ENCODE measurements at regions not wholly inside any gene's neighbourhood (a gene's known extent, or its start where the extent isn't known, plus 50 kb on each side); places are given as distances from the start of the nearest gene placed in this dataset.

GRCh38 chr1:221227872-221228337 is 348.7 kb downstream of the HLX start:
- DNase-seq (ENCODE audit: low read depth, low spot score) = no peak
- Histone ChIP-seq H3K27ac (ENCODE audit: low read length) (no peak overlapping the region), H3K9me3 (ENCODE audit: control insufficient read depth, insufficient read depth, low read length) (no peaks in the 10 kb centered on the region), H3K4me3 (ENCODE audit: low read length) (no peak overlapping the region), H3K27me3 (ENCODE audit: control insufficient read depth, insufficient read depth, low read length) (no peaks in the 10 kb centered on the region), H3K4me1 (ENCODE audit: control insufficient read depth, insufficient read depth, low read length) (peaks cover 7% of the 10 kb centered on the region), H3K36me3 (ENCODE audit: control insufficient read depth, insufficient read depth, low read length) (no peaks in the 10 kb centered on the region)
- no CpG with 5 or more reads among the region's 11 CpGs for WGBS (ENCODE audit: insufficient coverage, insufficient read length)

- no peaks in the 10 kb centered on the region for H3K9me3 ChIP-seq (ENCODE audit: control insufficient read depth, insufficient read depth, low read length)
- no CpG with 5 or more reads among the region's 5 CpGs for WGBS (ENCODE audit: insufficient coverage, insufficient read length)
- peaks cover 7% of the 10 kb centered on the region for H3K4me1 ChIP-seq (ENCODE audit: control insufficient read depth, insufficient read depth, low read length)
- H3K36me3 ChIP-seq (ENCODE audit: control insufficient read depth, insufficient read depth, low read length) = no peaks in the 10 kb centered on the region
- peak; percentile 41 for DNase-seq (ENCODE audit: low read depth, low spot score)
- no peak overlapping the region for H3K4me3 ChIP-seq (ENCODE audit: low read length)
- no peak overlapping the region for H3K27ac ChIP-seq (ENCODE audit: low read length)
- no peaks in the 10 kb centered on the region for H3K27me3 ChIP-seq (ENCODE audit: control insufficient read depth, insufficient read depth, low read length)
Measured at GRCh38 chr1:221228594-221228993, 349.4 kb downstream of the HLX start.

GRCh38 chr1:221230605-221231004 is 351.4 kb downstream of the HLX start:
- H3K4me3 ChIP-seq (ENCODE audit: low read length) = no peak overlapping the region
- no CpG with 5 or more reads among the region's 1 CpG for WGBS (ENCODE audit: insufficient coverage, insufficient read length)
- peaks cover 7% of the 10 kb centered on the region for H3K4me1 ChIP-seq (ENCODE audit: control insufficient read depth, insufficient read depth, low read length)
- H3K27me3 ChIP-seq (ENCODE audit: control insufficient read depth, insufficient read depth, low read length) = no peaks in the 10 kb centered on the region
- H3K9me3 ChIP-seq (ENCODE audit: control insufficient read depth, insufficient read depth, low read length) = no peaks in the 10 kb centered on the region
- no peak for DNase-seq (ENCODE audit: low read depth, low spot score)
- no peak overlapping the region for H3K27ac ChIP-seq (ENCODE audit: low read length)
- H3K36me3 ChIP-seq (ENCODE audit: control insufficient read depth, insufficient read depth, low read length) = no peaks in the 10 kb centered on the region

GRCh38 chr1:221234791-221235190 is 355.5 kb downstream of the HLX start:
- Histone ChIP-seq H3K27ac (ENCODE audit: low read length) (no peak overlapping the region), H3K4me1 (ENCODE audit: control insufficient read depth, insufficient read depth, low read length) (no peaks in the 10 kb centered on the region), H3K4me3 (ENCODE audit: low read length) (no peak overlapping the region), H3K27me3 (ENCODE audit: control insufficient read depth, insufficient read depth, low read length) (no peaks in the 10 kb centered on the region), H3K9me3 (ENCODE audit: control insufficient read depth, insufficient read depth, low read length) (no peaks in the 10 kb centered on the region), H3K36me3 (ENCODE audit: control insufficient read depth, insufficient read depth, low read length) (no peaks in the 10 kb centered on the region)
- WGBS (ENCODE audit: insufficient coverage, insufficient read length) = no CpG with 5 or more reads among the region's 2 CpGs
- DNase-seq (ENCODE audit: low read depth, low spot score) = no peak

- WGBS (ENCODE audit: insufficient coverage, insufficient read length) = no CpG with 5 or more reads among the region's 3 CpGs
- H3K27me3 ChIP-seq (ENCODE audit: control insufficient read depth, insufficient read depth, low read length) = no peaks in the 10 kb centered on the region
Measured at GRCh38 chr1:221237587-221237986, 358.3 kb downstream of the HLX start.

GRCh38 chr1:221239181-221239580 is 359.9 kb downstream of the HLX start:
- Histone ChIP-seq H3K4me1 (ENCODE audit: control insufficient read depth, insufficient read depth, low read length) (no peaks in the 10 kb centered on the region), H3K4me3 (ENCODE audit: low read length) (no peak overlapping the region), H3K27me3 (ENCODE audit: control insufficient read depth, insufficient read depth, low read length) (no peaks in the 10 kb centered on the region), H3K27ac (ENCODE audit: low read length) (no peak overlapping the region), H3K36me3 (ENCODE audit: control insufficient read depth, insufficient read depth, low read length) (no peaks in the 10 kb centered on the region), H3K9me3 (ENCODE audit: control insufficient read depth, insufficient read depth, low read length) (no peaks in the 10 kb centered on the region)
- no CpG with 5 or more reads among the region's 4 CpGs for WGBS (ENCODE audit: insufficient coverage, insufficient read length)
- DNase-seq (ENCODE audit: low read depth, low spot score) = no peak

More at GRCh38 chr1:221237587-221237986, 358.3 kb downstream of the HLX start:
- H3K9me3 ChIP-seq (ENCODE audit: control insufficient read depth, insufficient read depth, low read length) = no peaks in the 10 kb centered on the region
- no peak overlapping the region for H3K4me3 ChIP-seq (ENCODE audit: low read length)
- DNase-seq (ENCODE audit: low read depth, low spot score) = no peak
- no peaks in the 10 kb centered on the region for H3K36me3 ChIP-seq (ENCODE audit: control insufficient read depth, insufficient read depth, low read length)
- no peak overlapping the region for H3K27ac ChIP-seq (ENCODE audit: low read length)
- no peaks in the 10 kb centered on the region for H3K4me1 ChIP-seq (ENCODE audit: control insufficient read depth, insufficient read depth, low read length)

GRCh38 chr1:221239792-221240191 is 360.5 kb downstream of the HLX start:
- H3K9me3 ChIP-seq (ENCODE audit: control insufficient read depth, insufficient read depth, low read length) = no peaks in the 10 kb centered on the region
- no peaks in the 10 kb centered on the region for H3K4me1 ChIP-seq (ENCODE audit: control insufficient read depth, insufficient read depth, low read length)
- no peak for DNase-seq (ENCODE audit: low read depth, low spot score)
- H3K27me3 ChIP-seq (ENCODE audit: control insufficient read depth, insufficient read depth, low read length) = no peaks in the 10 kb centered on the region
- H3K4me3 ChIP-seq (ENCODE audit: low read length) = no peak overlapping the region
- H3K36me3 ChIP-seq (ENCODE audit: control insufficient read depth, insufficient read depth, low read length) = no peaks in the 10 kb centered on the region
- no peak overlapping the region for H3K27ac ChIP-seq (ENCODE audit: low read length)
- no CpG with 5 or more reads among the region's 9 CpGs for WGBS (ENCODE audit: insufficient coverage, insufficient read length)

GRCh38 chr1:221240690-221241089 is 361.4 kb downstream of the HLX start:
- H3K36me3 ChIP-seq (ENCODE audit: control insufficient read depth, insufficient read depth, low read length) = no peaks in the 10 kb centered on the region
- WGBS (ENCODE audit: insufficient coverage, insufficient read length) = no CpG with 5 or more reads among the region's 1 CpG
- H3K27ac ChIP-seq (ENCODE audit: low read length) = no peak overlapping the region

GRCh38 chr1:221241157-221241556 is 361.9 kb downstream of the HLX start:
- Histone ChIP-seq H3K9me3 (ENCODE audit: control insufficient read depth, insufficient read depth, low read length) (no peaks in the 10 kb centered on the region), H3K4me1 (ENCODE audit: control insufficient read depth, insufficient read depth, low read length) (no peaks in the 10 kb centered on the region), H3K4me3 (ENCODE audit: low read length) (no peak overlapping the region), H3K36me3 (ENCODE audit: control insufficient read depth, insufficient read depth, low read length) (no peaks in the 10 kb centered on the region), H3K27me3 (ENCODE audit: control insufficient read depth, insufficient read depth, low read length) (no peaks in the 10 kb centered on the region), H3K27ac (ENCODE audit: low read length) (no peak overlapping the region)
- DNase-seq (ENCODE audit: low read depth, low spot score) = no peak
- WGBS (ENCODE audit: insufficient coverage, insufficient read length) = no CpG with 5 or more reads among the region's 1 CpG

More at GRCh38 chr1:221240690-221241089, 361.4 kb downstream of the HLX start:
- DNase-seq (ENCODE audit: low read depth, low spot score) = no peak
- Histone ChIP-seq H3K4me1 (ENCODE audit: control insufficient read depth, insufficient read depth, low read length) (no peaks in the 10 kb centered on the region), H3K27me3 (ENCODE audit: control insufficient read depth, insufficient read depth, low read length) (no peaks in the 10 kb centered on the region), H3K4me3 (ENCODE audit: low read length) (no peak overlapping the region), H3K9me3 (ENCODE audit: control insufficient read depth, insufficient read depth, low read length) (no peaks in the 10 kb centered on the region)

- DNase-seq (ENCODE audit: low read depth, low spot score) = no peak
Measured at GRCh38 chr1:221241592-221241991, 362.3 kb downstream of the HLX start.

GRCh38 chr1:221246067-221246466 is 366.8 kb downstream of the HLX start:
- H3K4me1 ChIP-seq (ENCODE audit: control insufficient read depth, insufficient read depth, low read length) = no peaks in the 10 kb centered on the region
- no peaks in the 10 kb centered on the region for H3K27me3 ChIP-seq (ENCODE audit: control insufficient read depth, insufficient read depth, low read length)
- no peaks in the 10 kb centered on the region for H3K9me3 ChIP-seq (ENCODE audit: control insufficient read depth, insufficient read depth, low read length)
- no peak for DNase-seq (ENCODE audit: low read depth, low spot score)
- no peaks in the 10 kb centered on the region for H3K36me3 ChIP-seq (ENCODE audit: control insufficient read depth, insufficient read depth, low read length)
- H3K4me3 ChIP-seq (ENCODE audit: low read length) = no peak overlapping the region
- no peak overlapping the region for H3K27ac ChIP-seq (ENCODE audit: low read length)
- no CpG with 5 or more reads among the region's 2 CpGs for WGBS (ENCODE audit: insufficient coverage, insufficient read length)

More at GRCh38 chr1:221241592-221241991, 362.3 kb downstream of the HLX start:
- Histone ChIP-seq H3K4me3 (ENCODE audit: low read length) (no peak overlapping the region), H3K36me3 (ENCODE audit: control insufficient read depth, insufficient read depth, low read length) (no peaks in the 10 kb centered on the region), H3K4me1 (ENCODE audit: control insufficient read depth, insufficient read depth, low read length) (no peaks in the 10 kb centered on the region), H3K27me3 (ENCODE audit: control insufficient read depth, insufficient read depth, low read length) (no peaks in the 10 kb centered on the region), H3K9me3 (ENCODE audit: control insufficient read depth, insufficient read depth, low read length) (no peaks in the 10 kb centered on the region), H3K27ac (ENCODE audit: low read length) (no peak overlapping the region)
- no CpG with 5 or more reads among the region's 2 CpGs for whole genome bisulfite sequencing (ENCODE audit: insufficient coverage, insufficient read length)

All from iPS DF 6.9 (cell line).